ENCODE measurements at regions not wholly inside any gene's neighbourhood (a gene's known extent, or its start where the extent isn't known, plus 50 kb on each side); places are given as distances from the start of the nearest gene placed in this dataset.

DNA sequence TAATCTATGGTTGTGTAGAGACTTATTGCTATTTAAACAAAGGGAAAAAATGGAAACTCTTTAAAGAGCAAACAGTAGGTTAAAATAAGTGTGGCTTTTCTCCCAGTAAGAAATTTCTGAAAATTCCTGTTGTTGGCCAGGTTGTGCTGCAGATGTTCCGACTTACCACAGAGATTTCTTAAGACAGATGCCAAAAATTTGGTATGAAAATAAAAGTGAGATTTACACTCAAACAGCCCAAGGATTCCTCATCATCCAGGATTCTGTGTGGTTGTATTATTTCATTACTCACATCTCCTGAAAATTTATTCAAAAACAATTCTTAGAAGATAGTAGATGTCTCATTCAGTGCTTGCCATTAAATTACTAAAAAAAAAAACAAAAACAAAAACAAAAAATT, 296.7 kb upstream of the PTBP2 start:
- Mint-ChIP-seq H3K27me3 (no peaks in the 10 kb centered on the region), H3K36me3 (ENCODE audit: low read depth) (no peaks in the 10 kb centered on the region), H3K4me3 (no peak overlapping the region), H3K27ac (no peak overlapping the region), H3K4me1 (ENCODE audit: low read depth) (no peaks in the 10 kb centered on the region), H3K9me3 (no peaks in the 10 kb centered on the region)
- H3K27me3 ChIP-seq (ENCODE audit: control insufficient read depth in 1 of 2, insufficient read depth in 2 of 2, low read length in 2 of 2), result no peaks in the 10 kb centered on the region
- no peaks in the 10 kb centered on the region for H3K4me1 ChIP-seq (ENCODE audit: insufficient read depth, low read length)
- no peaks in the 10 kb centered on the region for H3K9me3 ChIP-seq (ENCODE audit: control insufficient read depth in 1 of 2, insufficient read depth in 1 of 2, low read length in 2 of 2)
- ChIA-PET CTCF (no interaction called here), POLR2A (no interaction called here)
- intact Hi-C loops (cut with DNase I, micrococcal nuclease), result no loop called here
- DNase-seq (no peak), ATAC-seq (ENCODE audit: poor library complexity) (no peak)
- H3K4me3 ChIP-seq (ENCODE audit: low read length), result no peak overlapping the region
- H3K36me3 ChIP-seq (ENCODE audit: insufficient read depth, low read length), result no peaks in the 10 kb centered on the region
- TF ChIP-seq, protein P1, sequence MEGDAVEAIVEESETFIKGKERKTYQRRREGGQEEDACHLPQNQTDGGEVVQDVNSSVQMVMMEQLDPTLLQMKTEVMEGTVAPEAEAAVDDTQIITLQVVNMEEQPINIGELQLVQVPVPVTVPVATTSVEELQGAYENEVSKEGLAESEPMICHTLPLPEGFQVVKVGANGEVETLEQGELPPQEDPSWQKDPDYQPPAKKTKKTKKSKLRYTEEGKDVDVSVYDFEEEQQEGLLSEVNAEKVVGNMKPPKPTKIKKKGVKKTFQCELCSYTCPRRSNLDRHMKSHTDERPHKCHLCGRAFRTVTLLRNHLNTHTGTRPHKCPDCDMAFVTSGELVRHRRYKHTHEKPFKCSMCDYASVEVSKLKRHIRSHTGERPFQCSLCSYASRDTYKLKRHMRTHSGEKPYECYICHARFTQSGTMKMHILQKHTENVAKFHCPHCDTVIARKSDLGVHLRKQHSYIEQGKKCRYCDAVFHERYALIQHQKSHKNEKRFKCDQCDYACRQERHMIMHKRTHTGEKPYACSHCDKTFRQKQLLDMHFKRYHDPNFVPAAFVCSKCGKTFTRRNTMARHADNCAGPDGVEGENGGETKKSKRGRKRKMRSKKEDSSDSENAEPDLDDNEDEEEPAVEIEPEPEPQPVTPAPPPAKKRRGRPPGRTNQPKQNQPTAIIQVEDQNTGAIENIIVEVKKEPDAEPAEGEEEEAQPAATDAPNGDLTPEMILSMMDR (IDR thresholded peaks at IDR 0.05), result no peak
- no peak overlapping the region for H3K27ac ChIP-seq (ENCODE audit: low read depth in 1 of 2, low read length in 2 of 2)

DNA sequence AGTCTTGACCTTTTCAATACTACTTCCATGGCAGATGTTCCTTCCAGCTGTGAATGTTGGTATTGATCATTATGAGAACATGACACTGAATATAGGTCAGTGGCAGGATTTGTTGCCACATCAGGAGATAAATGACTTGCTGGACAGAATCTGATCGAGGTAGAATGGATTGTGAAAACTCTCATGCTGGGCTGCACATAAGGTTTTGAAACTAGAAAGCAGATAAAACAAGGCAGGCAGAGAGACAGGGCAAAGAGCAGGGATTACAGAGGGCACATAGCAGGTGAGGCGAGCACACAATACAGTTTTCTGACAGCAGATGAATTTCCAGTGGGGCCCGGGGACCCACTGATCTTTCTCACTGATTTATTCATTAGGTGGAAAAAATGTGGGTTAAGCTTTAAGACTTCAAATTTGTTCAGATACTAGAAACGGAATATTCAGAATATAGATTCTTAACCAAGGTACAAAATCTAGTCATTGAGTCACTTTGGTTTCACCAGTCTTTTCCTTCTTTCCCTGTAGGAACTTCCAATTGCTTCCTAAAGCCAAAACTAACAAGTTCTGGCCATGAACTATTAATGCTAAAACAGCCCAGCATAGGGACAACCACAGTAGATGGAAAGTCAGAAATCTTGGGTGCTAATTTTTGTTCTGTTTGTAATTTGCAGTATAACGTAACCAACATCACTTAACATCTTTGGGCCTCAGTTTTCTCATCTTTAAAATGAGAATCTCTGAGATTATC, 296.0 kb upstream of the PTBP2 start:
- CTCF ChIA-PET, result no interaction called here
- H3K27me3 ChIP-seq (ENCODE audit: control insufficient read depth in 1 of 2, insufficient read depth in 2 of 2, low read length in 2 of 2), result no peaks in the 10 kb centered on the region
- H3K4me3 Mint-ChIP-seq, result no peak overlapping the region
- no peak overlapping the region for H3K27ac ChIP-seq (ENCODE audit: low read depth in 1 of 2, low read length in 2 of 2)
- H3K9me3 Mint-ChIP-seq, result no peaks in the 10 kb centered on the region
- H3K27ac Mint-ChIP-seq, result no peak overlapping the region
- ATAC-seq (ENCODE audit: poor library complexity) (no peak), DNase-seq (no peak)
- TF ChIP-seq, protein P1 (IDR thresholded peaks at IDR 0.05), result no peak
- no peaks in the 10 kb centered on the region for H3K4me1 Mint-ChIP-seq (ENCODE audit: low read depth)
- no peak overlapping the region for H3K4me3 ChIP-seq (ENCODE audit: low read length)
- H3K4me1 ChIP-seq (ENCODE audit: insufficient read depth, low read length), result no peaks in the 10 kb centered on the region
- no peaks in the 10 kb centered on the region for H3K27me3 Mint-ChIP-seq
- H3K9me3 ChIP-seq (ENCODE audit: control insufficient read depth in 1 of 2, insufficient read depth in 1 of 2, low read length in 2 of 2), result no peaks in the 10 kb centered on the region
- intact Hi-C loops (cut with DNase I, micrococcal nuclease), result no loop called here
- POLR2A ChIA-PET, result no interaction called here
- H3K36me3 ChIP-seq (ENCODE audit: insufficient read depth, low read length), result no peaks in the 10 kb centered on the region
- no peaks in the 10 kb centered on the region for H3K36me3 Mint-ChIP-seq (ENCODE audit: low read depth)

DNA sequence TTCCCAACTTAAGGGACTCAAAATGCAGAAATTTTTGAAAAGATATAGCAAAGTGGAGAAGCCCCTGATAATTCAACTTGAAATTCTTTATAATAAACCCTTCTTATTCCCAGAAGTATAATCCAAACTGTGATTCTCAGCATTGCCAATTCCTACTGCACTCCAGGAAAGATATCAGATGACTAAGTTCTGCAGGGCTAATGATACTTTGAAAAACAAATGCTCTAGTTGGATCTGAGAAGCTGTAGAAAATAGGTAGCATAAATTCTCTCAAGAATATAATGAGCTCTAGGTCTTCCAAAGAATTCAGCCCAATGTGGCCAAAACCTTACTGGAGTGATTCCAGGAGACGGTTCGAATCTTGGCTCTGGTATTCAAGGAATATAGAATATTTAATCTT, 294.0 kb upstream of the PTBP2 start:
- Mint-ChIP-seq H3K36me3 (ENCODE audit: low read depth) (no peaks in the 10 kb centered on the region), H3K4me3 (no peak overlapping the region), H3K4me1 (ENCODE audit: low read depth) (no peaks in the 10 kb centered on the region), H3K27me3 (no peaks in the 10 kb centered on the region), H3K27ac (no peak overlapping the region), H3K9me3 (no peaks in the 10 kb centered on the region)
- Histone ChIP-seq H3K27me3 (ENCODE audit: control insufficient read depth in 1 of 2, insufficient read depth in 2 of 2, low read length in 2 of 2) (no peaks in the 10 kb centered on the region), H3K9me3 (ENCODE audit: control insufficient read depth in 1 of 2, insufficient read depth in 1 of 2, low read length in 2 of 2) (no peaks in the 10 kb centered on the region), H3K4me3 (ENCODE audit: low read length) (no peak overlapping the region), H3K4me1 (ENCODE audit: insufficient read depth, low read length) (no peaks in the 10 kb centered on the region), H3K27ac (ENCODE audit: low read depth in 1 of 2, low read length in 2 of 2) (no peak overlapping the region), H3K36me3 (ENCODE audit: insufficient read depth, low read length) (no peaks in the 10 kb centered on the region)
- ChIA-PET POLR2A (no interaction called here), CTCF (no interaction called here)
- no peak for ATAC-seq (ENCODE audit: poor library complexity)
- no peak for DNase-seq
- intact Hi-C loops (cut with DNase I, micrococcal nuclease), result no loop called here
- TF ChIP-seq, protein P1 (IDR thresholded peaks at IDR 0.05), result no peak
